Renal cortical epithelial cell (primary cell): ENCODE measurements at regions not wholly inside any gene's neighbourhood (a gene's known extent, or its start where the extent isn't known, plus 50 kb on each side); places are given as distances from the start of the nearest gene placed in this dataset.

Experiments used
- DNase-seq: peaks from one replicate; pipeline ENCODE4 v3.0.0-alpha.2; 2011; ENCODE audit warnings: low read depth

DNA sequence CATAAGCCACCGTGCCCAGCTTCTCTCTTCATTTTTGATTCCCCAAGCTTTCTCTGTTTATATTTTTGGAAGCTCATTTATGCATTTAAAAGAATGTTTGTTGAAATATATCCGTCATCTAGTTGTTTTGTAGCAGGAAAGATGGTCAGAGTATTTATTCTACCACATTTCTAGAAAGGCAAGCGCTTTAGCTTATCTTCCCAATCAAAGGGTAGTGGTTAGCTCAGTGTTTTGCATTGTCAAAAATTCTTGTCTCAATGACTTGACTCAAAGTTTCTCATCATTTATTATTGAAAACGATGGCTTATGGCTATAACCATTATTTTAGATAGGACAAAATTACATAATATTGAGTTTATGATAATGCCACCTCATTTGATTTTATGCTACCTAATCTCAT, 116.1 kb upstream of the ZP4 start:
- DNase-seq: no peak

DNA sequence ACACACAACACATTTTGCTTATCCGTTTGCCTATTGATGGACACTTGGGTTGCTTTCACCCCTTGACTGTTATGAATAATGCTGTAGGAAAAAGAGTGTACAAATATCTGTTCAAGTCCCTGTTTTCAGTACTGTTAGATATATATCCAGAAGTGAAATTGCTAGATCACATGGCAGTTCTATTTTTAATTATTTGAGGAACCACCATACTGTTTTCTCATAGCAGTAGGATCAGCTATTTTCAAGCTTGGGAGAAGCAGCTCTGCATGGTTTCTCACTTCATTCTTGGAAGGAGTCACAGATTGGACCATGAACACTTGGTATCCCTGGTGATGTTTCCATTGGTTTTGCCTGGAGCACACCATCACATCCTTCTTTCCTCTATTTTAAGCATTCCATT, 114.4 kb upstream of the ZP4 start:
- no peak for DNase-seq

GRCh38 chr1:238001818-238002217, 111.1 kb upstream of the ZP4 start:
- DNase-seq: no peak

- DNase-seq: peak; percentile 15
These were observed 108.8 kb upstream of the ZP4 start for GRCh38 chr1:237999426-238000052.

DNA sequence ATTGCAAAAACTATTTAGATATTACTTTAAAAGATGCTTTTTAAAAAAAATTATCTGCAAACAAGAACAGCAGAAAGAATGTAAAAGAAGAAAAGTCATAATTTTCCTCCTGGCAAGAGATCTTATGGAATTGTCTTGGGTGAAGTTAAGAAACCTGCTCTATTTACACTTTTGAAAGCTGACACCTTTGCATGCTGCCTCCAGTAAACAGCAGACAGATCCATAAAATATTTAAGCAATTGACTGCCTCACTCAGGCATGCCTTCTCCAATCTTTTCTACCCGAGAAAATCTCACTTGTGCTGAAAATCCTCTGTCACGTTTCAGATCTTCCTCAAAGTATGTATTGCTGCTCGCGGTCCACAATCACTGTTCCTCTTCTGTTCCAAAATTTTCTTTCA, 107.9 kb upstream of the ZP4 start:
- DNase-seq: no peak

DNA sequence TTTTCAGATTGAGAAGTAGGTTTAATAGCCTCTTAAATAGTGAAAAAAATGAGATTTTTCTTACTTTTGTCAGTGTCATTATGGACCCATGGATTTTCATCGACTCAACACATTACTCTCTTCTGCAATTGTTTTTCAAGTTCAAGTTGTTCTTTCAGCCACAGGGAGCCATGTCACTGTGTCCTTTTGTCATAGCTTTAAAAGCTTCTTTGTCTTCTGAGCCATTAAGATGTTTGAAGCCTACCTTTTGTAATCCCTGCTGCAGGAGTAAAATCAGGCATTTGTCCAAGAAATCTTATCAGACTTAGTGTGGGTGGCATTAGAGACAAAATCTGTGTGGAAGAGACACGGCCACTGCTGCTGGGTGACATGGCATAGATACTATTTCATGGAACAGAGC, 92.8 kb upstream of the ZP4 start:
- DNase-seq: no peak

DNA sequence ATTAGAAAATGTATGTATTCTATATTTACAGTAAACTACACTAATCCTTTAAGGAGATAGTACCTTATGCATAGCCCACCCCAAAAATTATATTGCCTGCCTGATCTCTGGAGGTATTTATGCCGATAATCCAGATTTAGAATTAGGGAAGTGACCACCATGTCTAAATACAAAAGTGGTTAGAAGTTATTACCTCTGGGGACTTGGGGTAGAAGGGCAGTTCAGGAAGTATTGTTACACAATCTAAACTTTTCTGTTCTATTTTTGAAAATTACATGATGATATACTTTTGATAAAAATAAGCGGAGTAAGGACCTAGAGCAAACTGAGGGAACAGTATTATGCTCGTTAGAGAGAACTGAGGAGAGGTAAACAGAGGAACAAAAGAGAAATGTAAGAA, 90.5 kb upstream of the ZP4 start:
- no peak for DNase-seq

DNA sequence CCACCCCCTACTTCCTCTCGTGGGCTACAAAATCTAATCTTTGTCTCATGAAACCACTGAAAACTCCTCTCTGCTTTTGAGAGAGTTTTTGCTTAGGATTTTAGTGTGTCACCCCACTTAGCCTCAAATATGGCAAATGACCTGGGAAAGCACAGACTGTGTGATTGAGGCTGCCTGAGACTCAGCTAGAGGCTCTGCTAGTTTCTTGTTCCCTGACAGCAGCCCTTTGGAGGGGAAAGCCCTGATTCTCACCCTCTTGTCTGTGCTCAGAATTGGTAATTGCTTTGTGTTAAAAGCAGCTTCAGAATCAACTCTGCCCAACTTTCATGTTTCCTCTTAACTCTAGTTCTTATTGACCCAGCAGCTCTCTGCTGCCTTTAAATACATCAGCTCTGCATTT, 85.6 kb upstream of the ZP4 start:
- no peak for DNase-seq

- DNase-seq: no peak
These were observed 85.2 kb upstream of the ZP4 start for GRCh38 chr1:237975903-237976302.

DNA sequence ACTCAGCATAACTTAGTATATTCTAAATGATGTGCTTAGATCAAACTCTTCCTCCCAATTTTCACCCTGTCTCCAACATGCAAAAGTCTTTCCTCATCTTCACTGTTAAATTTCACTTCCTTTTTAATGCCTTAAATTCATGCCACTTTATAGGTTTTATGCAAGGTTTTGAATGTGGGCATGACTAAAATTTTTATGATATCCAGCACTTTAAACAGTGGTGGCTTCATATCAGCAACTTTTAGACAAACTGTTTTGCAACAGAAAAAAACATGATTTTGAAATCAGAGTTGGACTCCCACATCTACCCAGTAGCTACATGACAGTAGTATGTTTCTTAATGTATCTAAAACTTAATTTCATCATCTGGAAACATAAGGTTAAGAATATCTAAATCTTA, 84.7 kb upstream of the ZP4 start:
- no peak for DNase-seq

DNA sequence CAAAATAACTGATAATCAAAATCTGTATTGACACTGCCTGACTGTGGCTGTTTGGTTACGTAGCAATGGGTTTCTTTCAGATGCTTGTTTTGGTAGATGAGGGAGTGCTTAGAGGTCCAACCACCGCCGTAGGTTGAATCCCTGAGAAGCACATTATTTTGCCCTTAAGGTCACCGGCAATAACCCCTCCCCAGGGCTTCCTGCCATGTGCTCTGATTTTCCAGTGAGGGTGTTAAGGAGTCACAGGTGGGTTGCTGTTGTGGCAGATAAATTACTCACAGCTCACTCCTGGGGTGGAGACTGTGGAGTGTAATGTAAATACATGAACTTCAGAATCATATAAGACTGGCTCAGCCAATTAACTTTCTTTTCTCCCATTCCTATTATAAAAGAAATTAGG, 81.5 kb upstream of the ZP4 start:
- DNase-seq: no peak

- DNase-seq: no peak
These were observed 72.3 kb upstream of the ZP4 start for GRCh38 chr1:237962985-237963384.

DNA sequence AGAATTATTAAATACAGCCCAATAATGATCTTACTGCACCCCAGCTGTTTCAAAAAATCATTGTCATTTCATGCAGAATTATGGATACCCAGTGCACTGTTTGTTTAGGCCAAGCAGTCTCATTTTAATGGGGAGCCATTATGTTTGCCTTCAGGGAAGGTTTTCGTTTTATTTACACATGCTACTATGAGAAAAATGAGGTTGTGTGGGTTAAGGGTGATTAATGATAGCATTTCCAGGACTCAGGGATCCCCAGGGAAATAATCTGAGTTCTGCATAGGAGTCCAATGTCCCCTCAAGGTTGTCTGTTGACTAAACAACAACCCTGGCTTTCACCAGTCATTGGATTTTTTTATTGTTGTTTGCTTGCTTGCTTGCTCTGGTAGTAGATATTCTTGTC, 71.0 kb upstream of the ZP4 start:
- peak; percentile 39 for DNase-seq

GRCh38 chr1:237959838-237960237, 69.1 kb upstream of the ZP4 start:
- DNase-seq: peak; percentile 16

DNA sequence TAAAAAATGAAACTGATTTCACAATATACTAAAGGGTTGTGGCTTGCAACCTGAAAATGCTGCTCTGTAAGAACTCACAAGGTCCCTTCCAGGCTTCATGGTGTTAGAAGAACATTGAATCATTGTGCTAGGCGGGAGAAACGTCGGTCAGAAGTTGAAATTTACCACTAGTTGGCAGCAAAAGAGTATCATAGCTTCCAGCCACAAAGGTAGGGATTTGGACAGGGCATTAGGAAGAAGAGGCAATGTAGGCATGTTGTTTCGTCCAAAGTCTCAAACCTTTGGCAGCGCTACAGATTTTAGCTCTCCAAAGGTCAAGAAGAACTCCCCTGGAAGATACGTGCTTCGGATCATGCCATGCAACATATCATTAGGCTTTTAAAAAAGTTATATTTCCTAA, 62.5 kb upstream of the ZP4 start:
- DNase-seq: peak; percentile 58
